SK-MEL-5 (cell line): ENCODE measurements at regions not wholly inside any gene's neighbourhood (a gene's known extent, or its start where the extent isn't known, plus 50 kb on each side); places are given as distances from the start of the nearest gene placed in this dataset.

Experiments
- DNase-seq: peaks from one replicate; pipeline ENCODE4 v3.0.0-alpha.2; 2016; ENCODE audit warnings: low read depth, low spot score
- in situ Hi-C: cut with HindIII; loops from 2 replicates; pipeline ENCODE4 v1.10.0; 2016; ENCODE audit warnings: low sequenced_read_pairs, high pct_unique_total_duplicates, low pct_unique_long_range_greater_than_20kb

DNA sequence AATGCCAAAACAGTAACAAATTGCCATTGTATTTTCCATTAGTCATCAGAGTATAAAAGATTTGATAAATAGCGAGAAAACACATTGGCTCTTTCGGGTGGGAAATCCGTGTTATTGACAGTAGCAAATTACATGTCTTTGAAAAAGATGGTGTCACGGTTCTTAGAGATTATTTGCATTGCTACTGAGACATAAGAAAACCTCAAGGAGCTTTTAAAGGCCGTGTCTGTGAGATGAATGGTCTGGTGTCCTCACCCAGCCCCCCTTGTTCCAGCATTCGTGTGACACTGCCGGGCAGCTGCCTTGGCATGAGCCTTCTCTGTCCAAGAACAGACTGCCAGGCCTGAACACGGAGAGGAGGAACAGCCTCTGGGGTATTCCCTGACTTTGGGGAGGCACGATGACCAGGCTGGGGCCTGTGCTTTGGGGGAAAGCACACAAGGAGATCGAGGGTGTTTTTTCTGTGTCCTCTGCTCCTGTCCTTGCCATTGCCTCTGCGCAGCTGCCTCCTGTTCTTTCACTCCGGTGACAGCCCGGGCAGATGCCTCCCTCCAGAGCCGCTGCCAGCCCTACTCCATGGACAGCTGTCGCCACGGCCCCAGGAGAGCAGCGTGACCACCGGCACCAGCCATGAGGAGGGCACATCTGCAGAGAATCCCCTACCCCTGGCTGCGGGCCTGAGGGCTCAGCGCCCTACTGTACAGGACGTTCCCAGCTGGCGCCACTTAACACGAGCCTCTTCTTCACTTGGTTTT, 167.7 kb upstream of the CDYL start:
- in situ Hi-C loops, result no loop called here
- DNase-seq, result no peak

DNA sequence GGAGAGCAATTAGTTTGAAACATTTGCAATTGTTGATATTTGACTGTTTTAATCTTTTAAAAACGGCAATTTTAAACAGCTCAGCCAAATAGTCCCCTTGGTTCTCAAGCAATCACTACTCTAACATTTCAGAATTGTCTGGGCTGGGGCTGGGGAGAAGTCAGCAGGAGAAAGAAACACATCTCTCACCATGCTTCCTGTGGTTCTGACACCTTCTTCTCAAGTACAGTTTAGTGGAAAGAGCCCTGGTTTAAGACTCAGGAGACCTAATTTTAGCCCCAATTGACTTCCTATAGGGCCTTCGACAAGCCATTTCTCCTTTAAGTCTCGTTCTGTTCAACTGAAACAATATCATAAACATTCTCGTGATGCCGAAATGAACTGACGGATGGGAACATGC, 168.4 kb upstream of the CDYL start:
- DNase-seq, result no peak
- in situ Hi-C loops, result no loop called here

DNA sequence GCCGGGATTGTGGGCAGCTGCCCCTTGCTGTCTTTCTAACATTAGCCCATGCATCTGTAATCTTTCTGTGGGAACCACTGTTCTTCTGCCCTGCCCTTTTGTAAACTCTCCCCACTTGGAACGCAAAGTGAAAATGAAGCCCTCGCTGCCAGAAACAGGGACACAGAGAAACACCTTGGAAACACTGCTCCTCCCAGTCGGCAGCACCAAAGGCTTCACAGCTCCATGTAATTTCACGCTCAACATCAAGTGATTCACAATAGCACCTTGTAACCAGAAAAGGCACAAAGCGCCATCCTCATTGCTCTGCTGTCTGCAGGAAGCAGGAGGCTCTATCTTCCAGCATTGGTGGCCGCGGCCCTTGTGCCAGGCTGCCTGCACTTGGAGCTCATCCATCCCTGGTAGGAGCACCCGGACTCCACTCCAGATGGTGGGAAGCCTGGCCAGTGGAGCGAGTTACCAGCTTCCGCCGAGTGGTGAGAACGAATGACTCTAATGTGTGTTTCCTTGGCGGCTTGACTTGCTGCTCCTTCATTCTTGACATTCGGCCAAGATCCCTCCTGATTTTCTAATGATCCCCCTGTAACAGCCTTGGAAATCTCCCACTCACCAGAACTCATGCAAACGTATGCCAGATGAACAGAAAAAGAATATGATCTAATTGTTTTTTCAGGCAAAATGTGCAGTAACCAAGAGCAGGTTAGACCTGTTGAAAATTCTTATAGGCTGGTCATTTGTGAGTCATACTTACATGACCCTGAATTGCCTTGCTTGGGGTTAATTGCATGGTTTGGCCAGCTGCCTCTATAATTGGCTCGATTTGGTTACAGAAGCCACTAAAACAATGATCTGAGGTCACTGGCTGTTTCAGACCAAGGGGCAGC, 169.1 kb upstream of the CDYL start:
- DNase-seq, result no peak
- in situ Hi-C loops, result no loop called here

GRCh38 chr6:4606016-4606415, 170.2 kb upstream of the CDYL start:
- in situ Hi-C loops, result no loop called here
- no peak for DNase-seq

- in situ Hi-C loops, result no loop called here
- no peak for DNase-seq
Observed at GRCh38 chr6:4603856-4604369, 172.3 kb upstream of the CDYL start.

DNA sequence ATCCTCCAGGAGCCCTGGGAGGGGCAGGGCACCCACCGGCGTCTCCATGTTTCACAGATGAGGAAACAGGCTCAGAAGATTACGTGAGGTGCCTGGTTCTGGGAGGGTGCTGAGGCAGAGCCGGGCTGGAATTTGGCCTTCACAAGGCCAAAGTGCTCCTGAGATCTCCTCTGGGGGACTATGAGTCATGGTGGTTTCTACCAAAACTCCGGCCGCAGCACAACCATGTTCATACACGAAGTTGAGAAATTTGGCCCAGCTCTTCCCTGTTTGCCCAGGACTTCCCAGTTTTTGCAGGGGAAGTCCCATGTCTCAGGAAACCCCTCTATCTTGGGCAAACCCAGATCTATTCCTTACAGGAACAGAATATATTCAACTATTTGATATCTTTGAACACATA, 172.9 kb upstream of the CDYL start:
- DNase-seq, result no peak
- in situ Hi-C loops, result no loop called here

DNA sequence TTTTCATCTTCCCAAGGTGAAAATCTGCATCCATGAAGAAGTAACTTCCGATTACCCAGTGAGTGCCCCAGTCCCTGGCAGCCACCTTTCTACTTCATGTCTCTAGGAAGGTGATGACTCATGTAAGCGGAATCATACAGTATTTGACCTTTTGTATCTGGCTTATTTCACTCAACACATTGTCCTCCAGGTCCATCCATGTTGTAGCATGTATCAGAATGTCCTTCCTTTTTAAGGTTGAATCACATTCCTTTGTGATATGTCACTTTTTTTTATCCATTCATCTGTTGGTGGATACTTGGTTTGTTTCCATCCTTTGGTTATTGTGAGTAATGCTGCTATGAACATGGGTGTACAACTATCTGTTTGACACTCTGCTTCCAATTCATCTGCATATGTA, 176.3 kb upstream of the CDYL start:
- DNase-seq, result no peak
- in situ Hi-C loops, result no loop called here

- in situ Hi-C loops, result no loop called here
- no peak for DNase-seq
Observed at GRCh38 chr6:4598384-4598995, 177.7 kb upstream of the CDYL start.

GRCh38 chr6:4593951-4594350, 182.3 kb upstream of the CDYL start:
- no peak for DNase-seq
- in situ Hi-C loops, result no loop called here

DNA sequence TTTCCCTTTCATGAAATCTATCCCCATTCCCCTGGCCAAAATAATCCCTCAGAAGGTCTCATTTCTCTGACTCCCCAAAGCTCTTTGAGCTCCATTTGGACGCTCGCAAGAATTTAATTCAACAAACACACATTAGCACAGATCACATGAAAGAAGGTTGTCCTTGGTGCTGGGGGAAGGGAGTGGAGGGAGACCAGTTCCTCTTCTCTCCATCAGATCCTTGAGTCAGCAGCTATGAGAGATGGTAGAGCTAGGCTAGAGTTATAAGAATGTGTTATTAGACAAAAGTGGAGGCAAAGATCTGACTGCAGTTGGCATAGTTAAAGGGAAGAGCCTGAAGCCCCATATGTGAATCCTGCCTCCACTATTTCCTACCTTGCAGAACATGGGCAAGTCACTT, 184.2 kb upstream of the CDYL start:
- no peak for DNase-seq
- in situ Hi-C loops, result no loop called here

DNA sequence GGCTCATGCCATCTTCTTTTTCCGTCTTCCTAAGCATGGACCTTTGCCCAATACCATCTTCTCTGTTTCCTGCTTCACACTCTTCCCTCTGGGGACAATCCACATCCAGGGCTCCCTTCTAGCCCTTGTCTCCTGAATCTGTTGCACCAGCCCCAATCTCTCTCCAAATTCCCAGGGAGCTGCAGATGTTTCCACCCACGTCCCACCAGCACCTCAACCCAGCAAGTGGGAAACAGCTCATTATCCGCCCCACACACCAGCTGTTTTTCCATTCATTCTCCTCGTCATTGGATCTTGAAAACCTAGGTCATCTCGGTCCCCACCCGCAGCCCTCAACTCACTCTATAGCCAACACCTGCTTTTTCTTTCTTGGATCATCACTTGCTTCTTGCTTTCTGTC, 185.0 kb upstream of the CDYL start:
- in situ Hi-C loops, result no loop called here
- DNase-seq, result no peak

DNA sequence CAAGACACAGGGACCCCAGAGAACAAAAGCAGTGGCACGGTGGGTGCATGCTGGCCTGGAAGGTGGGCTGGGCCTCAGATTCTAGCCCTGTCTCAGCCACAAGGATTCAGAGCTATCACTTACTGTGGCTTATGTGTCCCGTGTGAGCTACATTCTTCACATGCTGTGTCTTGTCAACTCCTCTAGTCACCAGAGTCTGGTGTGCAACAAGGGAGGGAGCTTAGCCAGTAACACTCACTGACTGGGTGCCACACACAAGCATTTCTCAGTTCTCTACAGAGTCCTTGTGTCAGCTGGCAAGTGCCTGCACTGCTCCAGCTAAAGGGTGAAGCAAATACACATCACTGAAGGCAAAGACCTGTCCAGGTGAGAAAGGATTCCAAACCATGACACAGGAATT, 186.9 kb upstream of the CDYL start:
- in situ Hi-C loops, result no loop called here
- no peak for DNase-seq

DNA sequence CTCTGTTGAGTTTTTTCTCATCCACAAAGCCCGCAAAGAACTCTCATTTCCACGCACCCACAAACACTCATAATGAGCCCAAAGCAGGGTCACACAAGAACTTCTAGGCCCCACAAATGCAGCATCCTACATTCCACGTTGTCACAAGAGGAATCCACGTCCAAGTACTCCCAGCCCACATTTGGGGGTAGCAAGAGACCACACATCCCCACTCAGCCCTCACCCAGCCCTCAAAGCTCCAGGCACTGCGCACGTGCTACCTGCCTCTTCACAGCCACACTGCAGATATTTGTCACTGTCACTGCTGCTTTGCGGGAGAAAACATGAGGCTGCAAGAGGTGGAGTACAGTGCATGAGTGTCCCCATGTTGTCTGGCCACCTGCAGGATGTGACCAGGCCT, 187.6 kb upstream of the CDYL start:
- no peak for DNase-seq
- in situ Hi-C loops, result no loop called here

DNA sequence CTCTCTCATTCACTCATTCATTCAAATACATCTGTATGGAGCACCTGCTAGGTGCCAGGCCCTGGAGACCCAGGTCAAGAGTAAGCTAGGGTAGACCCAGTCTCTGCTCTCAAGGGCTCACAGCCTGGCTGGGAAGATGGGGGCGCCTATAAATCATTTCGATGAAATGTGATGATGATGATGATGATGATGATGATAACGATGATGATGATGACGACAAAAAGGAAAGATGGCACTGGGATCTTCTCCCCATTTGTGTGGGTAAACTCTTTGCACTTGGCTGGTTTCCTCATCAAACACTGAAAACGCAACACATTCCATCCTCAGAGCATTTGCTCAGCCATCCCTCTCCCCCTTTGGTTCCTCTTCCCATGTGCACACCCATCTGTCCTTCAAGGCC, 188.0 kb upstream of the CDYL start:
- DNase-seq, result no peak
- in situ Hi-C loops, result no loop called here

GRCh38 chr6:4587171-4587570, 189.0 kb upstream of the CDYL start:
- no peak for DNase-seq
- in situ Hi-C loops, result no loop called here

GRCh38 chr6:4586469-4586859, 189.7 kb upstream of the CDYL start:
- DNase-seq, result no peak
- in situ Hi-C loops, result no loop called here

GRCh38 chr6:4585682-4586468, 190.3 kb upstream of the CDYL start:
- peak; percentile 90 for DNase-seq
- in situ Hi-C loops, result no loop called here

GRCh38 chr6:4584801-4585200, 191.4 kb upstream of the CDYL start:
- in situ Hi-C loops, result no loop called here
- no peak for DNase-seq
